Hepatocyte (in vitro differentiated cells): ENCODE measurements at regions not wholly inside any gene's neighbourhood (a gene's known extent, or its start where the extent isn't known, plus 50 kb on each side); places are given as distances from the start of the nearest gene placed in this dataset.
"Not testable (repeated sequence)": the region's sequence is repeated elsewhere in the genome, so short reads cannot be mapped to it uniquely, and the experiment has no call there.

Experiments used
- EZH2 ChIP-seq: fragments of 200-600 bp; sonication (generic); IDR thresholded peaks from 2 replicates; pipeline ENCODE4 v1.6.1; 2016; ENCODE audit warnings: antibody characterized with exemption, mild to moderate bottlenecking, borderline replicate concordance
- TF ChIP-seq, protein P1 (sequence below): fragments of 200-600 bp; sonication (generic); IDR thresholded peaks from 2 replicates; pipeline ENCODE4 v1.5.1; 2016; ENCODE audit warnings: antibody characterized with exemption, mild to moderate bottlenecking; ENCODE audit not compliant: poor library complexity

DNA sequence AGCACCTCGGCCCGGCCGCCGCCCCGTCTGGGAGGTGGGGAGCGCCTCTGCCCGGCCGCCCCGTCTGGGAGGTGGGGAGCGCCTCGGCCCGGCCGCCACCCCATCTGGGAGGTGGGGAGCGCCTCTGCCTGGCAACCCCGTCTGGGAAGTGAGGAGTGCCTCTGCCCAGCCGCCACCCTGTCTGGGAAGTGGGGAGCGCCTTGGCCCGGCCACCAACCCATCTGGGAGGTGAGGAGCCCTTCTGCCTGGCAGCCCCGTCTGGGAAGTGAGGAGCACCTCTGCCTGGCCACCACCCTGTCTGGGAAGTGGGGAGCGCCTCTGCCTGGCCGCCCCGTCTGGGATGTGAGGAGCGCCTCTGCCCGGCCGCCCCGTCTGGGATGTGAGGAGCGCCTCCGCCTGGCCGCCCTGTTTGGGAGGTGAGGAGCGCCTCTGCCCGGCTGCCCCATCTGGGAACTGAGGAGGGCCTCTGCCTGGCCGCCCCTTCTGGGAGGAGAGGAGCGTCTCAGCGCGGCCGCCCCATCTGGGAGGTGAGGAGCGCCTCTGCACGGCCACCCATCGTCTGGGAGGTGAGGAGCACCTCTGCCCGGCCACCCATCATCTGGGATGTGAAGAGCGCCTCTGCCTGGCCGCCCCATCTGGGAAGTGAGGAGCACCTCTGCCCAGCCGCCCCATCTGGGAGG is 89.0 kb upstream of the SYT6 start:
- TF ChIP-seq, protein P1, sequence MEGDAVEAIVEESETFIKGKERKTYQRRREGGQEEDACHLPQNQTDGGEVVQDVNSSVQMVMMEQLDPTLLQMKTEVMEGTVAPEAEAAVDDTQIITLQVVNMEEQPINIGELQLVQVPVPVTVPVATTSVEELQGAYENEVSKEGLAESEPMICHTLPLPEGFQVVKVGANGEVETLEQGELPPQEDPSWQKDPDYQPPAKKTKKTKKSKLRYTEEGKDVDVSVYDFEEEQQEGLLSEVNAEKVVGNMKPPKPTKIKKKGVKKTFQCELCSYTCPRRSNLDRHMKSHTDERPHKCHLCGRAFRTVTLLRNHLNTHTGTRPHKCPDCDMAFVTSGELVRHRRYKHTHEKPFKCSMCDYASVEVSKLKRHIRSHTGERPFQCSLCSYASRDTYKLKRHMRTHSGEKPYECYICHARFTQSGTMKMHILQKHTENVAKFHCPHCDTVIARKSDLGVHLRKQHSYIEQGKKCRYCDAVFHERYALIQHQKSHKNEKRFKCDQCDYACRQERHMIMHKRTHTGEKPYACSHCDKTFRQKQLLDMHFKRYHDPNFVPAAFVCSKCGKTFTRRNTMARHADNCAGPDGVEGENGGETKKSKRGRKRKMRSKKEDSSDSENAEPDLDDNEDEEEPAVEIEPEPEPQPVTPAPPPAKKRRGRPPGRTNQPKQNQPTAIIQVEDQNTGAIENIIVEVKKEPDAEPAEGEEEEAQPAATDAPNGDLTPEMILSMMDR = not testable (repeated sequence)
- TF ChIP-seq EZH2 = not testable (repeated sequence)
